ENCODE measurements at regions not wholly inside any gene's neighbourhood (a gene's known extent, or its start where the extent isn't known, plus 50 kb on each side); places are given as distances from the start of the nearest gene placed in this dataset.

DNA sequence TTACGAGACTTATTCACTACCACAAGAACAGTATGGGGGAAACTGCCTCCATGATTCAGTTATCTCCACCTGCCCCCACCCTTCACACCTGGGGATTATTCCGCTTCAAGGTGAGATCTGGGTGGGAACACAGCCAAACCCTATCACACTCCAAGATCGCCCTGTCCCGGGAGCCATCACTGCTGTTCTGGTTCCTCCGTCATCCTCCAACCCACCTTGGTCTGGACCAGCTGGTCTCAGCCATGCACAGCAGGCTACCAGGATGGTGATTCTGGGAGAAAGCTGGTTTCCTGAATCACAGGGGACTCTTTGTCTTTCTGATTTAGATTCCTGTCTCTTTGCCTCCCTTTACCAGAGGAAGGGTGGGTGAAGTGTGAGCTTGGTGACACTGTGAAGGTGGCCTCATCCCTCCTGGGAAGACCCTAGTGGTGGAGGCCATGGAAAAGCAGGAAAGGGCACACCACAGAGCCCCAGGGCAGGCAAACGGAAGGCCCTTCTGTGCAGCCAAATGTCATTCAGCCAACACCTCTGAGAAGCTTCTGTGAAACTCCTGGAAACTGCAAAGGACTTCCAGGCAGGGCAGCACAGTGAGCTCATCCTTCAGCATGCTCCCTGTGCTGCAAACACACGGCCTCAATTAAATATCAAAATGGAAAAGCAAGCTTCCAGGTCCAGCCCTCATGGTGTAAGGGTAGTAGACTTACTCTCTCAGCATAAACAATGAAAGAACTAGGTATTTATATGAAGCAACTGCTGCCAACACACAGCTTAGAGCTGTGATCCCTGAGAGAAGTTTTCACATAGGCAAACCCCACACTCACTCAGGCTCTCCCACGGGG is 169.8 kb downstream of the ANKRD60 start:
- TF ChIP-seq, protein P1, sequence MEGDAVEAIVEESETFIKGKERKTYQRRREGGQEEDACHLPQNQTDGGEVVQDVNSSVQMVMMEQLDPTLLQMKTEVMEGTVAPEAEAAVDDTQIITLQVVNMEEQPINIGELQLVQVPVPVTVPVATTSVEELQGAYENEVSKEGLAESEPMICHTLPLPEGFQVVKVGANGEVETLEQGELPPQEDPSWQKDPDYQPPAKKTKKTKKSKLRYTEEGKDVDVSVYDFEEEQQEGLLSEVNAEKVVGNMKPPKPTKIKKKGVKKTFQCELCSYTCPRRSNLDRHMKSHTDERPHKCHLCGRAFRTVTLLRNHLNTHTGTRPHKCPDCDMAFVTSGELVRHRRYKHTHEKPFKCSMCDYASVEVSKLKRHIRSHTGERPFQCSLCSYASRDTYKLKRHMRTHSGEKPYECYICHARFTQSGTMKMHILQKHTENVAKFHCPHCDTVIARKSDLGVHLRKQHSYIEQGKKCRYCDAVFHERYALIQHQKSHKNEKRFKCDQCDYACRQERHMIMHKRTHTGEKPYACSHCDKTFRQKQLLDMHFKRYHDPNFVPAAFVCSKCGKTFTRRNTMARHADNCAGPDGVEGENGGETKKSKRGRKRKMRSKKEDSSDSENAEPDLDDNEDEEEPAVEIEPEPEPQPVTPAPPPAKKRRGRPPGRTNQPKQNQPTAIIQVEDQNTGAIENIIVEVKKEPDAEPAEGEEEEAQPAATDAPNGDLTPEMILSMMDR (IDR thresholded peaks at IDR 0.05 in 8 of 11, conservative IDR thresholded peaks at IDR 0.05 in 3 of 11) = no peak
- no peak for TF ChIP-seq POLR2AphosphoS5 (IDR thresholded peaks at IDR 0.05)
